Endothelial cell of umbilical vein (primary cell): ENCODE measurements at regions not wholly inside any gene's neighbourhood (a gene's known extent, or its start where the extent isn't known, plus 50 kb on each side); places are given as distances from the start of the nearest gene placed in this dataset.
"Not testable (repeated sequence)": the region's sequence is repeated elsewhere in the genome, so short reads cannot be mapped to it uniquely, and the experiment has no call there.

ENCODE experiments used
- BruUV-seq: library from RNA; stranded (reverse); fragments of 400-500 nt; replicated peaks from 2 replicates; lab custom pipeline; 2021; lab: Mats Ljungman, UMichigan
- CTCF ChIA-PET: fragments of 300-600, 350-600 bp; sonication (Branson Sonifier 250); formaldehyde crosslinking; loops from one replicate; lab custom pipeline; 2021; ENCODE audit warnings: antibody characterized with exemption, inconsistent platforms; lab: Charles Lee
- POLR2A ChIA-PET: fragments of 300-600, 350-600 bp; sonication (Branson Sonifier 250); formaldehyde crosslinking; loops from one replicate; lab custom pipeline; 2021; ENCODE audit warnings: antibody characterized with exemption, inconsistent platforms; lab: Charles Lee
- DNase-seq: peaks from one replicate; pipeline ENCODE4 v3.0.0-alpha.2; 2011; ENCODE audit warnings: low read depth, low spot score
- FAIRE-seq: peaks from 2 replicates; lab custom pipeline; 2011; peaks lifted over from hg19 to GRCh38; lab: Jason Lieb, UNC
- H2AFZ ChIP-seq: 2 replicates; pipeline ENCODE4 v1.6.0; 2012; ENCODE audit warnings: low read depth, low read length, control low read depth, inconsistent platforms
- H3K27ac ChIP-seq: 2 replicates; pipeline ENCODE4 v1.5.1; 2011; ENCODE audit warnings: low read depth, mild to moderate bottlenecking, control low read depth, low read length, moderate library complexity; ENCODE audit not compliant: insufficient read depth
- H3K27me3 ChIP-seq, 2 experiments: 2 replicates each; pipeline versions ENCODE4 v1.6.0 to v1.6.1; 2011; ENCODE audit warnings: low read length in 2 of 2, mixed read lengths in 1 of 2; ENCODE audit not compliant: control insufficient read depth in 2 of 2, insufficient read depth in 2 of 2
- H3K36me3 ChIP-seq, 2 experiments: 2 replicates in 1 of 2; 3 replicates in 1 of 2; pipeline ENCODE4 v1.5.1; 2011; ENCODE audit warnings: low read length in 2 of 2, mild to moderate bottlenecking in 1 of 2, moderate library complexity in 1 of 2; ENCODE audit not compliant: control insufficient read depth in 2 of 2, insufficient read depth in 2 of 2; ENCODE audit errors: extremely low read depth in 1 of 2
- H3K4me1 ChIP-seq: 3 replicates; pipeline ENCODE4 v1.5.1; 2011; ENCODE audit warnings: mild to moderate bottlenecking, low read length; ENCODE audit not compliant: control insufficient read depth, insufficient read depth; ENCODE audit errors: extremely low read depth
- H3K4me2 ChIP-seq: 2 replicates; pipeline ENCODE4 v1.6.1; 2011; ENCODE audit warnings: low read length, control low read depth, mixed read lengths; ENCODE audit not compliant: insufficient read depth
- H3K4me3 ChIP-seq, 3 experiments: fragments of 200-600 bp in 1 of 3; sonication (generic), shearing (Covaris generic) in 1 of 3; replicated peaks in 1 of 3; 2 replicates each; pipeline ENCODE4 v1.5.1; 2011 to 2016; ENCODE audit warnings: control low read depth in 3 of 3, low read length in 3 of 3, mild to moderate bottlenecking in 2 of 3, inconsistent platforms in 1 of 3, low read depth in 1 of 3, moderate library complexity in 1 of 3; ENCODE audit not compliant: insufficient read depth in 1 of 3
- H3K79me2 ChIP-seq: 2 replicates; pipeline ENCODE4 v1.6.0; 2012; ENCODE audit warnings: low read length, inconsistent platforms; ENCODE audit not compliant: control insufficient read depth, insufficient read depth
- H3K9ac ChIP-seq: replicated peaks from 2 replicates; pipeline ENCODE3; 2011; ENCODE audit warnings: low read length, control low read depth; ENCODE audit not compliant: insufficient read depth; ENCODE audit errors: extremely low read depth
- H3K9me1 ChIP-seq: replicated peaks from 3 replicates; pipeline ENCODE4 v1.6.0; 2011; ENCODE audit warnings: mild to moderate bottlenecking, low read length; ENCODE audit not compliant: control insufficient read depth, insufficient read depth; ENCODE audit errors: extremely low read depth
- H3K9me3 ChIP-seq: replicated peaks from 2 replicates; pipeline ENCODE4 v1.5.1; 2012; ENCODE audit warnings: low read length, inconsistent platforms; ENCODE audit not compliant: control insufficient read depth, insufficient read depth
- H4K20me1 ChIP-seq: replicated peaks from 2 replicates; pipeline ENCODE3; 2011; ENCODE audit warnings: mild to moderate bottlenecking, low read length; ENCODE audit not compliant: control insufficient read depth, insufficient read depth; ENCODE audit errors: extremely low read depth
- FOS ChIP-seq: IDR thresholded peaks from 2 replicates; pipeline ENCODE4 v1.6.1; 2011; ENCODE audit warnings: mild to moderate bottlenecking, low read length, moderate library complexity, borderline replicate concordance; ENCODE audit not compliant: insufficient read depth
- JUN ChIP-seq: IDR thresholded peaks from 2 replicates; pipeline ENCODE4 v1.6.1; 2011; ENCODE audit warnings: borderline replicate concordance, low read depth; ENCODE audit not compliant: insufficient read length, insufficient read depth
- POLR2A ChIP-seq: IDR thresholded peaks from 2 replicates; pipeline ENCODE4 v1.6.1; 2012; ENCODE audit warnings: low read depth, mild to moderate bottlenecking, control low read depth, low read length
- POLR2AphosphoS5 ChIP-seq: IDR thresholded peaks from 2 replicates; pipeline ENCODE4 v1.6.1; 2012; ENCODE audit warnings: low read depth, mild to moderate bottlenecking, control low read depth, low read length, moderate library complexity; ENCODE audit not compliant: insufficient read depth
- dilution Hi-C: fragments of 300-500 bp; cut with MboI; formaldehyde crosslinking; loops from one replicate; pipeline ENCODE4 v1.15.0; 2019; ENCODE audit warnings: low sequenced_read_pairs; ENCODE audit not compliant: extremely low pct_ligation_motif_present
- intact Hi-C: fragments of 100-400 bp; cut with micrococcal nuclease; formaldehyde crosslinking; loops from one replicate; pipeline ENCODE4 v1.10.0; 2022
- TF ChIP-seq, protein P1 (sequence below): IDR thresholded peaks from 2 replicates; pipeline ENCODE4 v1.6.1; 2011; ENCODE audit not compliant: insufficient read depth, insufficient read length
- TF ChIP-seq, protein P2 (sequence below), 2 donors: IDR thresholded peaks; 1 replicate in 1 of 2; 2 replicates in 1 of 2; pipeline ENCODE4 v1.5.1; 2011; ENCODE audit warnings: low read length in 2 of 2, mild to moderate bottlenecking in 2 of 2, moderate library complexity in 2 of 2, control low read depth in 1 of 2, inconsistent platforms in 1 of 2, low read depth in 1 of 2; ENCODE audit not compliant: insufficient read depth in 1 of 2; ENCODE audit errors: extremely low read depth in 1 of 2

DNA sequence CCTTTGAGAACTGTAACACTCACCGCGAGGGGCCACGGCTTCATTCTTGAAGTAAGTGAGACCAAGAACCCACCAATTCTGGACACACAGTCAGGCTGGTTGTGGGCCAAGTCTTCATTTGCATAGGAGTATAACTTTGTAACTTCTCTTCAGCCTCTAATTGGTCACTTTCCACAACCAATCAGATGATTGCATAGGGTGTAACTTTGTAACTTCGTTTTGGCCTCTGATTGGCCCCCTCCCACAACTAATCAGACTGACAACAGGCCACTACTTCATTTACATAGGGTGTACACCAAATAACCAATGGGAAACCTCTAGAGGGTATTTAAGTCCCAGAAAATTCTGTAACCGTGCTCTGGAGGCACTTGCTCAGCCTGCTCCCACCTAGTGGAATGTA is 77.5 kb upstream of the TCF4 start:
- no peaks in the 10 kb centered on the region for H3K9me1 ChIP-seq
- H3K27ac ChIP-seq = no peak overlapping the region
- no peaks in the 10 kb centered on the region for H4K20me1 ChIP-seq
- no peak overlapping the region for H3K4me2 ChIP-seq
- CTCF ChIA-PET = no interaction called here
- intact Hi-C loops = no loop called here
- peaks cover 10 to 11% of the 10 kb centered on the region in 2 experiments for H3K27me3 ChIP-seq
- H2AFZ ChIP-seq = no peak overlapping the region
- DNase-seq (no peak), FAIRE-seq (no peak)
- H3K4me3 ChIP-seq = no peak overlapping the region
- H3K4me1 ChIP-seq = no peaks in the 10 kb centered on the region
- H3K9me3 ChIP-seq = no peaks in the 10 kb centered on the region
- no peaks in the 10 kb centered on the region for H3K36me3 ChIP-seq
- H3K79me2 ChIP-seq = no peaks in the 10 kb centered on the region
- no TSS peak for BruUV-seq
- no peak overlapping the region for H3K9ac ChIP-seq
- POLR2A ChIA-PET = no interaction called here
- dilution Hi-C loops = no loop called here
- TF ChIP-seq JUN (no peak), FOS (no peak), POLR2A (no peak), POLR2AphosphoS5 (no peak)
- TF ChIP-seq, protein P1, sequence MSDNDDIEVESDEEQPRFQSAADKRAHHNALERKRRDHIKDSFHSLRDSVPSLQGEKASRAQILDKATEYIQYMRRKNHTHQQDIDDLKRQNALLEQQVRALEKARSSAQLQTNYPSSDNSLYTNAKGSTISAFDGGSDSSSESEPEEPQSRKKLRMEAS = no peak
- TF ChIP-seq, protein P2, sequence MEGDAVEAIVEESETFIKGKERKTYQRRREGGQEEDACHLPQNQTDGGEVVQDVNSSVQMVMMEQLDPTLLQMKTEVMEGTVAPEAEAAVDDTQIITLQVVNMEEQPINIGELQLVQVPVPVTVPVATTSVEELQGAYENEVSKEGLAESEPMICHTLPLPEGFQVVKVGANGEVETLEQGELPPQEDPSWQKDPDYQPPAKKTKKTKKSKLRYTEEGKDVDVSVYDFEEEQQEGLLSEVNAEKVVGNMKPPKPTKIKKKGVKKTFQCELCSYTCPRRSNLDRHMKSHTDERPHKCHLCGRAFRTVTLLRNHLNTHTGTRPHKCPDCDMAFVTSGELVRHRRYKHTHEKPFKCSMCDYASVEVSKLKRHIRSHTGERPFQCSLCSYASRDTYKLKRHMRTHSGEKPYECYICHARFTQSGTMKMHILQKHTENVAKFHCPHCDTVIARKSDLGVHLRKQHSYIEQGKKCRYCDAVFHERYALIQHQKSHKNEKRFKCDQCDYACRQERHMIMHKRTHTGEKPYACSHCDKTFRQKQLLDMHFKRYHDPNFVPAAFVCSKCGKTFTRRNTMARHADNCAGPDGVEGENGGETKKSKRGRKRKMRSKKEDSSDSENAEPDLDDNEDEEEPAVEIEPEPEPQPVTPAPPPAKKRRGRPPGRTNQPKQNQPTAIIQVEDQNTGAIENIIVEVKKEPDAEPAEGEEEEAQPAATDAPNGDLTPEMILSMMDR (IDR thresholded peaks at IDR 0.05; ENCODE audit: extremely low read depth in 1 of 2, insufficient read depth in 1 of 2, low read depth in 1 of 2, low read length in 2 of 2) = no peak

DNA sequence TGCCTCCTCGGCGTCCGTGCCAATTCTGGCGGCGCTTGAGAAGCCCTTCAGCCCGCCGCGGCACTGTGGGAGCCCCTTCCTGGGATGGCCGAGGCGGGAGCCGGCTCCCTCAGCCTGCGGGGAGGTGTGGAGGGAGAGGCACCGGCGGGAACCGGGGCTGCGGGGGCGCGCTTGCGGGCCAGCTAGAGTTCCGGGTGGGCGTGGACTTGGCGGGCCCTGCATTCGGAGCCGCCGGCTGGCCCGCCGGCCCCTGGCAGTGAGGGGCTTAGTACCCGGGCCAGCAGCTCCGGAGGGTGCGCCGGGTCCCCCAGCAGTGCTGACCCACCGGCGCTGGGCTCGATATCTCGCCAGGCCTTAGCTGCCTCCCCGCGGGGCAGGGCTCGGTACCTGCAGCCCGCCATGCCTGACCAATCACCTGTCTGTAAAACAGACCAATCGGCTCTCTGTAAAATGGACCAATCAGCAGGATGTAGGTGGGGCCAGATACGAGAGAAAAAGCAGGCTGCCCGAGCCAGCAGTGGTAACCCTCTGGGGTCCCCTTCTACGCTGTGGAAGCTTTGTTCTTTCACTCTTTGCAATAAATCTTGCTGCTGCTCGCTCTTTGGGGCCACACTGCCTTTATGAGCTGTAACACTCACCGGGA is 76.9 kb upstream of the TCF4 start:
- H3K9ac ChIP-seq, dilution Hi-C loops, H3K4me3 ChIP-seq, H3K27ac ChIP-seq, H3K9me1 ChIP-seq, POLR2A ChIA-PET, FAIRE-seq, H3K4me2 ChIP-seq, H3K36me3 ChIP-seq, H4K20me1 ChIP-seq, H3K4me1 ChIP-seq, intact Hi-C loops, DNase-seq, H2AFZ ChIP-seq, BruUV-seq, H3K79me2 ChIP-seq, H3K9me3 ChIP-seq, CTCF ChIA-PET: not testable (repeated sequence)
- peaks cover 11 to 12% of the 10 kb centered on the region in 2 experiments for H3K27me3 ChIP-seq
